HG03460 (cell line): ENCODE measurements at regions not wholly inside any gene's neighbourhood (a gene's known extent, or its start where the extent isn't known, plus 50 kb on each side); places are given as distances from the start of the nearest gene placed in this dataset.
"Not testable (repeated sequence)": the region's sequence is repeated elsewhere in the genome, so short reads cannot be mapped to it uniquely, and the experiment has no call there.

Experiments used
- ATAC-seq: cut with Tn5 transposase; IDR thresholded peaks from one replicate; pipeline ENCODE4 v1.9.1; 2021; ENCODE audit not compliant: unreplicated experiment

GRCh38 chr12:90710711-90711110 lies 244.3 kb downstream of the CCER1 start:
- ATAC-seq, result no peak

- no peak for ATAC-seq
These were observed 248.9 kb downstream of the CCER1 start for GRCh38 chr12:90706036-90706435.

- ATAC-seq, result no peak
These were observed 259.6 kb downstream of the CCER1 start for GRCh38 chr12:90695415-90695814.

GRCh38 chr12:90690120-90690519 lies 264.9 kb downstream of the CCER1 start:
- ATAC-seq, result no peak

GRCh38 chr12:90687682-90688081 lies 267.3 kb downstream of the CCER1 start:
- not testable (repeated sequence) for ATAC-seq

- ATAC-seq, result no peak
These were observed 271.1 kb downstream of the CCER1 start for GRCh38 chr12:90683871-90684270.

GRCh38 chr12:90682398-90682797 lies 272.6 kb downstream of the CCER1 start:
- no peak for ATAC-seq

GRCh38 chr12:90679674-90680073 lies 275.3 kb downstream of the CCER1 start:
- ATAC-seq, result no peak

- ATAC-seq, result no peak
These were observed 277.4 kb downstream of the CCER1 start for GRCh38 chr12:90677552-90677951.

- ATAC-seq, result no peak
These were observed 277.9 kb downstream of the CCER1 start for GRCh38 chr12:90677055-90677454.

- ATAC-seq, result no peak
These were observed 279.9 kb downstream of the CCER1 start for GRCh38 chr12:90675106-90675505.

GRCh38 chr12:90672081-90672480 lies 282.9 kb downstream of the CCER1 start:
- no peak for ATAC-seq

- not testable (repeated sequence) for ATAC-seq
These were observed 291.0 kb downstream of the CCER1 start for GRCh38 chr12:90663949-90664348.

- no peak for ATAC-seq
These were observed 295.9 kb downstream of the CCER1 start for GRCh38 chr12:90659060-90659459.

- no peak for ATAC-seq
These were observed 301.9 kb downstream of the CCER1 start for GRCh38 chr12:90653040-90653439.

GRCh38 chr12:90652280-90652679 lies 302.7 kb downstream of the CCER1 start:
- no peak for ATAC-seq

GRCh38 chr12:90645181-90645580 lies 309.8 kb downstream of the CCER1 start:
- no peak for ATAC-seq

- ATAC-seq, result no peak
These were observed 323.3 kb downstream of the CCER1 start for GRCh38 chr12:90631591-90632212.

GRCh38 chr12:90630006-90630405 lies 325.0 kb downstream of the CCER1 start:
- no peak for ATAC-seq

GRCh38 chr12:90628213-90628612 lies 326.8 kb downstream of the CCER1 start:
- ATAC-seq, result no peak

GRCh38 chr12:90627180-90627896 lies 327.6 kb downstream of the CCER1 start:
- ATAC-seq, result no peak

- no peak for ATAC-seq
These were observed 332.5 kb downstream of the CCER1 start for GRCh38 chr12:90622431-90622830.

- ATAC-seq, result no peak
These were observed 333.0 kb downstream of the CCER1 start for GRCh38 chr12:90621927-90622326.
